ENCODE measurements at regions not wholly inside any gene's neighbourhood (a gene's known extent, or its start where the extent isn't known, plus 50 kb on each side); places are given as distances from the start of the nearest gene placed in this dataset.

GRCh38 chr2:15753811-15754702 lies 162.4 kb downstream of the DDX1 start (continued):
- TF ChIP-seq CHD7 (IDR thresholded peaks at IDR 0.05; ENCODE audit: insufficient replicate concordance, low read length) (no peak), TAF1 (IDR thresholded peaks at IDR 0.05; ENCODE audit: low read depth, low read length) (no peak), ASH2L (IDR thresholded peaks at IDR 0.05; ENCODE audit: low read length) (no peak), TCF12 (IDR thresholded peaks at IDR 0.05; ENCODE audit: low read depth, low read length) (no peak)
